Astrocyte of the spinal cord (primary cell): ENCODE measurements at regions not wholly inside any gene's neighbourhood (a gene's known extent, or its start where the extent isn't known, plus 50 kb on each side); places are given as distances from the start of the nearest gene placed in this dataset.

Experiments
- DNase-seq: peaks from one replicate; pipeline ENCODE4 v3.0.0; 2011; ENCODE audit warnings: low read depth, low spot score
- H3K4me3 ChIP-seq: 2 replicates; pipeline ENCODE4 v1.5.1; 2011; ENCODE audit warnings: low read depth, mild to moderate bottlenecking, low read length, moderate library complexity
- in situ Hi-C: cut with HindIII; loops from 2 replicates; pipeline ENCODE4 v1.10.0; 2017; ENCODE audit warnings: low sequenced_read_pairs
- TF ChIP-seq, protein P1 (sequence below): IDR thresholded peaks from 2 replicates; pipeline ENCODE4 v1.5.1; 2012; ENCODE audit warnings: low read depth, mild to moderate bottlenecking, low read length, inconsistent platforms

DNA sequence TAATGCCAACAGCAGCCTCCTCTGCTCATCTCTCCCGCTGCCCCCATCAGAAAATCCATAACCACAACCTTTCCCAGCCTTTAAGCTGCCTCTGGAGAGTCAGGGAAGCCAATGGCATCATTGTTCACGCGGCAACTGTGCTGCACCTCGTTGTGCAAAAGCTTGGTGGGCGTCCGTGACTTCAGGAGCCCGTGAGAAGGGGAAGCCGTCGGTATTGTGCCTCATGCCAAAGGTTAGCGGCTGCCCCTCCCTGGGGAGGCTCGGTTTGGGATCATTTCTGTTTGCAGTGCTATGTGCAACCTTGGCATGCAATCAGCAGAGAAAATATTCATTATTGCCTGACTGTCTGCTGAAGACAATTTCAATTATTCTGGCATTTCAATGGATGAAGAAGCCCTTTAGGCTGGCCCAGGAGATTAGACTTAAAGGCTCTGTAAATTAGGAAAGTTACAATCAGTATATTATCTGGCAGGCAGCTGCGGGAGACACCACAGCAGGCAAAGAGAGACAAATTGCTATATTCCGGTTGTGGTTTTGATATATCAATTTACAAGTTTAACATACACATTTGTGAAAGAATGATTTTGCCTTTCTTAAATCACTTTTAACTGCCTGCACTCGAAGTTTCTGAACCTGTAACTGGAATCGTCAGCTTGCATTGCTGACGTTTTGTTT lies 244.5 kb downstream of the GATA3 start:
- H3K4me3 ChIP-seq: no peak overlapping the region
- in situ Hi-C loops: no loop called here
- TF ChIP-seq, protein P1, sequence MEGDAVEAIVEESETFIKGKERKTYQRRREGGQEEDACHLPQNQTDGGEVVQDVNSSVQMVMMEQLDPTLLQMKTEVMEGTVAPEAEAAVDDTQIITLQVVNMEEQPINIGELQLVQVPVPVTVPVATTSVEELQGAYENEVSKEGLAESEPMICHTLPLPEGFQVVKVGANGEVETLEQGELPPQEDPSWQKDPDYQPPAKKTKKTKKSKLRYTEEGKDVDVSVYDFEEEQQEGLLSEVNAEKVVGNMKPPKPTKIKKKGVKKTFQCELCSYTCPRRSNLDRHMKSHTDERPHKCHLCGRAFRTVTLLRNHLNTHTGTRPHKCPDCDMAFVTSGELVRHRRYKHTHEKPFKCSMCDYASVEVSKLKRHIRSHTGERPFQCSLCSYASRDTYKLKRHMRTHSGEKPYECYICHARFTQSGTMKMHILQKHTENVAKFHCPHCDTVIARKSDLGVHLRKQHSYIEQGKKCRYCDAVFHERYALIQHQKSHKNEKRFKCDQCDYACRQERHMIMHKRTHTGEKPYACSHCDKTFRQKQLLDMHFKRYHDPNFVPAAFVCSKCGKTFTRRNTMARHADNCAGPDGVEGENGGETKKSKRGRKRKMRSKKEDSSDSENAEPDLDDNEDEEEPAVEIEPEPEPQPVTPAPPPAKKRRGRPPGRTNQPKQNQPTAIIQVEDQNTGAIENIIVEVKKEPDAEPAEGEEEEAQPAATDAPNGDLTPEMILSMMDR: no peak
- DNase-seq: no peak

- H3K4me3 ChIP-seq: no peak overlapping the region
- in situ Hi-C loops: no loop called here
- no peak for DNase-seq
- TF ChIP-seq, protein P1: no peak
These were observed 246.4 kb downstream of the GATA3 start for GRCh38 chr10:8300925-8301324.

DNA sequence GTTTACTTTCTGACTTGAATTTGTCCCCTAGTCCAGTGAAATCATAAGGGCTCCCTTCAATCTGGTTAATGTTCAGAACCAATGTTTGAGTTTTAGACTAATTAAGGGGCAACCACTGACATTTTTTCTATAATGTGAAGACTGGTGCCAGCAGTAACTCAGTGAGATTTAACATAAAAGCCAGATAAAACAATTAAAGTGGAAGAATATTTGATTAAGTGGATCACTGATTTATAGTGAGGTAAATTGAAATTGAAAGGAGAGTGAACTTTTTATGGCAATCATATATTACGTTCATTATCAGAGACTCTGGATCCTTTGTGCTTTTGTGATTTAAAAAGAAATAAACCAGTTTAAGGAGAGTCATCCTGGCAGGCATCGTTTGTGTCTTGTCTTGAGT lies 246.8 kb downstream of the GATA3 start:
- H3K4me3 ChIP-seq: no peak overlapping the region
- TF ChIP-seq, protein P1: no peak
- DNase-seq: no peak
- in situ Hi-C loops: no loop called here

DNA sequence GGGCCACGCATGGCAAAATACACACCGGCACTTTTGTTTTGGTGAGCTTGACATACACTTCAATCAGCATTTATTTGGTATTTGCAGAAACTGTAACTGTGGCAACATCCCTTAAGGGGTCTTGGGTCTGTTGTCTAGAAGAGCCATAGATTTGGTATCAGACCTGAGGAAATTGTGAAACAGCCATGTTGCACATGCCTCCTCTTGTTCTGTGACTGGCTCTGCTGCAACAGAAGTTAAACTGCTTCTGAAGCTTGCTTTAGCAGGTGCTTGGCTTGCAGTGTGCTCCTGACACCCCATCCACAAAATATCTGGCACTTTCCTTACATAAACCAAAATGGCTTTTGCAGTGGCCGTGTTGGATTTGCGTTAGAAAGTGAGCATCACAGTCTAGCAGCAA lies 247.3 kb downstream of the GATA3 start:
- DNase-seq: no peak
- TF ChIP-seq, protein P1: no peak
- no peak overlapping the region for H3K4me3 ChIP-seq
- in situ Hi-C loops: no loop called here

- in situ Hi-C loops: no loop called here
- H3K4me3 ChIP-seq: no peak overlapping the region
- no peak for DNase-seq
- TF ChIP-seq, protein P1: no peak
These were observed 248.1 kb downstream of the GATA3 start for GRCh38 chr10:8302565-8302964.

GRCh38 chr10:8304861-8305260 lies 250.4 kb downstream of the GATA3 start:
- in situ Hi-C loops: no loop called here
- no peak for DNase-seq
- H3K4me3 ChIP-seq: no peak overlapping the region
- TF ChIP-seq, protein P1: no peak
